ENCODE measurements at regions not wholly inside any gene's neighbourhood (a gene's known extent, or its start where the extent isn't known, plus 50 kb on each side); places are given as distances from the start of the nearest gene placed in this dataset.

DNA sequence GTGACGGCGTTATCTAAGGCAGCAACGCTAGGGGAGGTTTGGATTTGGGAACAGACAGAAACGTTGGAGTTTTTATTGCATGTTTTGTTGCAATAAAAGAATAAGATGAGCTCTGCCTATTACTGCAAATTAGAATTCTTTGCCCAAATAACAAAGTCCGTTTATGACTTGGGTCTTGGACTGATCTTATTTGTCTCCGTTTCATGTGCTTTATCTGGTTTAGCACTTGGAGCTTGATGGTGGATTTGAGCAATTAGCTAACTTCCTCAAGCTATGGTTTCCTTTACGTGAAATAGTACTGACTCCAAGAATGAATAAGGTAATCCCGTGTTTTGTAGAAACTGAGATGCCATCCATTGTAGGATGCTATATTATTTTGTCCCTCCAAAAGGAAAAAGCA, 233.0 kb upstream of the IRX5 start:
- TF ChIP-seq SIN3A (IDR thresholded peaks at IDR 0.05; ENCODE audit: borderline replicate concordance, insufficient read depth, low read length) (no peak), POLR2AphosphoS5 (IDR thresholded peaks at IDR 0.05; ENCODE audit: low read depth, low read length) (no peak), TAF1 (IDR thresholded peaks at IDR 0.05; ENCODE audit: borderline replicate concordance, insufficient read depth, low read length) (no peak), FOXP2 (optimal IDR thresholded peaks at IDR 0.05; ENCODE audit: borderline replicate concordance, extremely low read depth, extremely low read length, insufficient read depth) (no peak)
- TF ChIP-seq, protein P1, sequence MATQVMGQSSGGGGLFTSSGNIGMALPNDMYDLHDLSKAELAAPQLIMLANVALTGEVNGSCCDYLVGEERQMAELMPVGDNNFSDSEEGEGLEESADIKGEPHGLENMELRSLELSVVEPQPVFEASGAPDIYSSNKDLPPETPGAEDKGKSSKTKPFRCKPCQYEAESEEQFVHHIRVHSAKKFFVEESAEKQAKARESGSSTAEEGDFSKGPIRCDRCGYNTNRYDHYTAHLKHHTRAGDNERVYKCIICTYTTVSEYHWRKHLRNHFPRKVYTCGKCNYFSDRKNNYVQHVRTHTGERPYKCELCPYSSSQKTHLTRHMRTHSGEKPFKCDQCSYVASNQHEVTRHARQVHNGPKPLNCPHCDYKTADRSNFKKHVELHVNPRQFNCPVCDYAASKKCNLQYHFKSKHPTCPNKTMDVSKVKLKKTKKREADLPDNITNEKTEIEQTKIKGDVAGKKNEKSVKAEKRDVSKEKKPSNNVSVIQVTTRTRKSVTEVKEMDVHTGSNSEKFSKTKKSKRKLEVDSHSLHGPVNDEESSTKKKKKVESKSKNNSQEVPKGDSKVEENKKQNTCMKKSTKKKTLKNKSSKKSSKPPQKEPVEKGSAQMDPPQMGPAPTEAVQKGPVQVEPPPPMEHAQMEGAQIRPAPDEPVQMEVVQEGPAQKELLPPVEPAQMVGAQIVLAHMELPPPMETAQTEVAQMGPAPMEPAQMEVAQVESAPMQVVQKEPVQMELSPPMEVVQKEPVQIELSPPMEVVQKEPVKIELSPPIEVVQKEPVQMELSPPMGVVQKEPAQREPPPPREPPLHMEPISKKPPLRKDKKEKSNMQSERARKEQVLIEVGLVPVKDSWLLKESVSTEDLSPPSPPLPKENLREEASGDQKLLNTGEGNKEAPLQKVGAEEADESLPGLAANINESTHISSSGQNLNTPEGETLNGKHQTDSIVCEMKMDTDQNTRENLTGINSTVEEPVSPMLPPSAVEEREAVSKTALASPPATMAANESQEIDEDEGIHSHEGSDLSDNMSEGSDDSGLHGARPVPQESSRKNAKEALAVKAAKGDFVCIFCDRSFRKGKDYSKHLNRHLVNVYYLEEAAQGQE (IDR thresholded peaks at IDR 0.05; ENCODE audit: insufficient read depth in 1 of 2, low read depth in 2 of 2, low read length in 2 of 2) = no peak

DNA sequence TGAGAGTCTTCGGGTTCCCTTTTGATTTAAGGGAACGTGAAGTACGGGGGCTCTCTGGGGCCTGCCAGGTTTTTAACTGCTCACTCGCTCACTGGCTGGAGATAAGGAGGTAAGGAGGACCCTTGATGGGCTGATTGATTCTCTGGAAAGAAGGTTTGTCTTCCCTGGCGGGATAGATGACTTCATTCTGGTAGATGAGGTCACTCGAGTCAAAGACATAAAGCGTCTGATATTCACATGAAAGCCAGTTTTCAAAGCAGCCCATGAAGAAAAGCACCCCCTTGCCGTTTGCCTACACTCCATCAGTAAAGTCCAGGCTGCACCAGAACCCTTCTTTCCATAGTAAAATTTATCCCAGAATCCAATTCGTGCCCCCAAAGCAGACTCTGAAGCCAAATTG, 233.7 kb upstream of the IRX5 start:
- TF ChIP-seq, protein P1 (IDR thresholded peaks at IDR 0.05; ENCODE audit: insufficient read depth in 1 of 2, low read depth in 2 of 2, low read length in 2 of 2) = no peak
- TF ChIP-seq SIN3A (IDR thresholded peaks at IDR 0.05; ENCODE audit: borderline replicate concordance, insufficient read depth, low read length) (no peak), POLR2AphosphoS5 (IDR thresholded peaks at IDR 0.05; ENCODE audit: low read depth, low read length) (no peak), TAF1 (IDR thresholded peaks at IDR 0.05; ENCODE audit: borderline replicate concordance, insufficient read depth, low read length) (no peak)

DNA sequence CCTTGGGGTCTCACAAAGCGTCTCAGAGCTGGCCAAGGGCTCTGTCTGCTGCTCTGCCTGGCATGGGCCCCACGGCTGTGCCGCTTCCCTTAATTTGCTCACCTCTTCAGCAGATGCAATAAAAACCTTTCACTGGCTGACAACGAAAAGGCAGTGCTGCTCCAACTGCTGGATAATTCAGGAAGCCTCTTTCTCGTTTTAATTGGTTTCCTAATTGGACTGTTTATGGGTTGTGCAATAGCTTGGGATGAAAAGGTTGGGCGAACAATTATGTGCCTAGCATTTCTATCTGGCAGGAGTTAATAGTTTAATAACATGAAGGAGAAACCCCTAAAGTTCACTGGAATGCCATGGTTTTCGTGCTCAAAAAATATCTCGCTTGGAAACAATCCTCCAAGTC, 234.1 kb upstream of the IRX5 start:
- TF ChIP-seq, protein P1 (IDR thresholded peaks at IDR 0.05; ENCODE audit: insufficient read depth in 1 of 2, low read depth in 2 of 2, low read length in 2 of 2) = no peak
- TF ChIP-seq POLR2AphosphoS5 (IDR thresholded peaks at IDR 0.05; ENCODE audit: low read depth, low read length) = no peak
- no peak for TF ChIP-seq SIN3A (IDR thresholded peaks at IDR 0.05; ENCODE audit: borderline replicate concordance, insufficient read depth, low read length)
- TF ChIP-seq FOXP2 (optimal IDR thresholded peaks at IDR 0.05; ENCODE audit: borderline replicate concordance, extremely low read depth, extremely low read length, insufficient read depth) = no peak
- TF ChIP-seq TAF1 (IDR thresholded peaks at IDR 0.05; ENCODE audit: borderline replicate concordance, insufficient read depth, low read length) = no peak

DNA sequence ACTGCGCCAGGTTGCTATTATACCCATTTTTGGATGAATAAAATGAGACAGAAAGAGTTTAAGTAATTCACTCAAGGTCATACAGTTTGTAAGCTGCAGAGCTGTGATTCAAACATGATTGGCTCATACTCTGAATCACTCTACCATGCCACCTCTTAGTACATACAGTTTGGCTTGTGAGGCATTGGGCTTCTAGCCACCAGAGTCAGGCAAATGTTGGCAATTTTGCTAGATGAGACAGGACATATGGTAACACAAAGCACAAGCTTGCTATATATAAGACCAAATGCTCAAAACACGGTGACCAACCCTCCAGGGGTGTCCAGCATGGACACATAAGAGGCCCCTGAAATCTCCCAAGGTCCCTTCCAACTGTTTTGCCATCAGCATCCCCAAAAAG, 236.0 kb upstream of the IRX5 start:
- TF ChIP-seq FOXP2 (optimal IDR thresholded peaks at IDR 0.05; ENCODE audit: borderline replicate concordance, extremely low read depth, extremely low read length, insufficient read depth) (no peak), SIN3A (IDR thresholded peaks at IDR 0.05; ENCODE audit: borderline replicate concordance, insufficient read depth, low read length) (no peak), TAF1 (IDR thresholded peaks at IDR 0.05; ENCODE audit: borderline replicate concordance, insufficient read depth, low read length) (no peak), POLR2AphosphoS5 (IDR thresholded peaks at IDR 0.05; ENCODE audit: low read depth, low read length) (no peak)
- TF ChIP-seq, protein P1 (IDR thresholded peaks at IDR 0.05; ENCODE audit: insufficient read depth in 1 of 2, low read depth in 2 of 2, low read length in 2 of 2) = no peak

DNA sequence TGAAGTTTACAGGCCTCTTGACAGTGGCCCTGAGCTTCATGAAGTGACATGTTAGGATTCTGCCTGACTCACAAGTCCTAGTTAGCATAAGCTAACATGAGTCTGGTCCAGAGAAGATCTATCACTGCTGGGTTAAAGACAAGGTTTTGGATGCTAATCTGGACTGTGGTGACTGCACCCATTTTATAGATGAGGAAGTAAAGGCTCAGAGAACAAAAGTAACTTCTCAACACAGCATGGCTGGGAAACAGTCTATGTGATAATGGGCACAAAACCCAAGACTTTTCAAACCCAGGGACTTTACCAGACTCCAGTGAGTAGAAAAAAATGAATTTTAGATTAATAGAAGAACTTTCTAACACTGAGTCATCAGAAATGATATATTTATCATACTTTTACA, 236.8 kb upstream of the IRX5 start:
- TF ChIP-seq TAF1 (IDR thresholded peaks at IDR 0.05; ENCODE audit: borderline replicate concordance, insufficient read depth, low read length) = no peak
- TF ChIP-seq, protein P1 (IDR thresholded peaks at IDR 0.05; ENCODE audit: insufficient read depth in 1 of 2, low read depth in 2 of 2, low read length in 2 of 2) = no peak
- no peak for TF ChIP-seq FOXP2 (optimal IDR thresholded peaks at IDR 0.05; ENCODE audit: borderline replicate concordance, extremely low read depth, extremely low read length, insufficient read depth)
- TF ChIP-seq SIN3A (IDR thresholded peaks at IDR 0.05; ENCODE audit: borderline replicate concordance, insufficient read depth, low read length) = no peak
- no peak for TF ChIP-seq POLR2AphosphoS5 (IDR thresholded peaks at IDR 0.05; ENCODE audit: low read depth, low read length)
